GM23248 (cell line): ENCODE measurements at regions not wholly inside any gene's neighbourhood (a gene's known extent, or its start where the extent isn't known, plus 50 kb on each side); places are given as distances from the start of the nearest gene placed in this dataset.

Source experiments
- DNase-seq: peaks from one replicate; pipeline ENCODE4 v3.0.0-alpha.2; 2015
- H2AFZ ChIP-seq: fragments of 200-600 bp; sonication (generic); 2 replicates; pipeline ENCODE4 v1.6.1; 2016; ENCODE audit warnings: antibody characterized with exemption
- H3F3A ChIP-seq: fragments of 200-600 bp; sonication (generic); 2 replicates; pipeline ENCODE4 v1.6.1; 2016; ENCODE audit warnings: mild to moderate bottlenecking, antibody characterized with exemption, mixed run types; ENCODE audit not compliant: insufficient read depth
- H3K27ac ChIP-seq: fragments of 200-600 bp; sonication (generic); 2 replicates; pipeline ENCODE4 v1.5.1; 2016; ENCODE audit warnings: mild to moderate bottlenecking
- H3K27me3 ChIP-seq: fragments of 200-600 bp; sonication (generic); replicated peaks from 2 replicates; pipeline ENCODE4 v1.6.1; 2016; ENCODE audit warnings: mild to moderate bottlenecking; ENCODE audit not compliant: insufficient read depth
- H3K36me3 ChIP-seq: fragments of 200-600 bp; sonication (generic); 2 replicates; pipeline ENCODE4 v1.6.1; 2016; ENCODE audit warnings: low read depth, mild to moderate bottlenecking
- H3K4me1 ChIP-seq: fragments of 200-600 bp; sonication (generic); 2 replicates; pipeline ENCODE4 v1.6.1; 2016; ENCODE audit warnings: mild to moderate bottlenecking; ENCODE audit not compliant: insufficient read depth
- H3K4me2 ChIP-seq: fragments of 200-600 bp; sonication (generic); one replicate; pipeline ENCODE4 v1.6.1; 2016; ENCODE audit warnings: mild to moderate bottlenecking; ENCODE audit not compliant: unreplicated experiment
- H3K4me3 ChIP-seq: fragments of 200-600 bp; sonication (generic); 2 replicates; pipeline ENCODE4 v1.5.1; 2016; ENCODE audit warnings: mild to moderate bottlenecking
- H3K79me2 ChIP-seq: fragments of 200-600 bp; sonication (generic); 2 replicates; pipeline ENCODE4 v1.6.1; 2016; ENCODE audit warnings: mild to moderate bottlenecking; ENCODE audit not compliant: insufficient read depth
- H3K9ac ChIP-seq: fragments of 200-600 bp; sonication (generic); 2 replicates; pipeline ENCODE4 v1.6.1; 2016; ENCODE audit warnings: mild to moderate bottlenecking
- H3K9me2 ChIP-seq: fragments of 200-600 bp; sonication (generic); 2 replicates; pipeline ENCODE4 v1.6.1; 2016; ENCODE audit warnings: mixed run types, mild to moderate bottlenecking, moderate library complexity; ENCODE audit not compliant: insufficient read depth
- H3K9me3 ChIP-seq: fragments of 200-600 bp; sonication (generic); one replicate; pipeline ENCODE4 v1.6.1; 2017; ENCODE audit warnings: low read depth
- H4K20me1 ChIP-seq: fragments of 200-600 bp; sonication (generic); 2 replicates; pipeline ENCODE4 v1.6.0; 2016; ENCODE audit not compliant: insufficient read depth
- EZH2 ChIP-seq: fragments of 200-600 bp; sonication (generic); IDR thresholded peaks from 2 replicates; pipeline ENCODE4 v1.6.1; 2018; ENCODE audit warnings: antibody characterized with exemption, mild to moderate bottlenecking; ENCODE audit not compliant: insufficient read depth, poor library complexity, severe bottlenecking
- EZH2phosphoT487 ChIP-seq: fragments of 200-600 bp; sonication (generic); IDR thresholded peaks from 2 replicates; pipeline ENCODE4 v1.6.1; 2018; ENCODE audit warnings: antibody characterized with exemption, moderate library complexity, mild to moderate bottlenecking, low read depth; ENCODE audit not compliant: insufficient read depth
- WGBS, 2 experiments: methylation state at CpG; one replicate each; pipeline ENCODE4 v1.1.6; 2015 to 2017; ENCODE audit warnings: low lambda C conversion rate in 2 of 2, low coverage in 1 of 2; ENCODE audit errors: missing lambda C conversion rate in 2 of 2; 5-methylcytosine and 5-hydroxymethylcytosine counted together
- in situ Hi-C: fragments of 300-500 bp; cut with MboI; formaldehyde crosslinking; loops from 2 replicates; pipeline ENCODE4 v1.15.0; 2020

DNA sequence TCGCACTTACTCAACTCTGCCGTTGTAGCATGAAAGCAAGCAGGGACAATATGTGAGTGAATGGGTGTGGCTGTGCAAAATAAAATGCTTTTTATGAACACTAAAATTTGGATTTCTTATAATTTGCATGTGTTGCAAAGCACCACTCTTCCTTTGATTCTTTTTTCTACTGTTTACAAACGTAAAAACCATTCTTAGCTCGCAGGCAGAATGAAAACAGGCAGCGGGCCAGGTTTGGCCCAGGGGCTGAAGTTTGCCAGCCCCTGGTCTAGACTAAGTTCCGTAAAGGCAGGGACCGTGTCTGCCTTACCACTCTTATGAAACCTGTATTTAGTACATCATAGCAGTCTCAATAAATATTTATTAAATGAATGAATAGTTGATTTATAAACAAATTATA, 83.7 kb upstream of the SPATS2L start:
- TF ChIP-seq EZH2 (no peak), EZH2phosphoT487 (no peak)
- Histone ChIP-seq H4K20me1 (no peaks in the 10 kb centered on the region), H3K4me1 (no peaks in the 10 kb centered on the region), H3K27me3 (no peaks in the 10 kb centered on the region), H3K4me3 (no peak overlapping the region), H3K79me2 (no peaks in the 10 kb centered on the region), H3K36me3 (no peaks in the 10 kb centered on the region), H3K9ac (no peak overlapping the region), H3K4me2 (no peak overlapping the region), H3K27ac (no peak overlapping the region), H3K9me2 (no peaks in the 10 kb centered on the region), H3F3A (no peaks in the 10 kb centered on the region; the same call in 1 of the 2 replicates), H2AFZ (no peak overlapping the region), H3K9me3 (no peaks in the 10 kb centered on the region)
- no peak for DNase-seq
- in situ Hi-C loops, result no loop called here
- 44 to 54% methylated on average over 7 of the region's 7 CpGs for WGBS, 2 experiments

DNA sequence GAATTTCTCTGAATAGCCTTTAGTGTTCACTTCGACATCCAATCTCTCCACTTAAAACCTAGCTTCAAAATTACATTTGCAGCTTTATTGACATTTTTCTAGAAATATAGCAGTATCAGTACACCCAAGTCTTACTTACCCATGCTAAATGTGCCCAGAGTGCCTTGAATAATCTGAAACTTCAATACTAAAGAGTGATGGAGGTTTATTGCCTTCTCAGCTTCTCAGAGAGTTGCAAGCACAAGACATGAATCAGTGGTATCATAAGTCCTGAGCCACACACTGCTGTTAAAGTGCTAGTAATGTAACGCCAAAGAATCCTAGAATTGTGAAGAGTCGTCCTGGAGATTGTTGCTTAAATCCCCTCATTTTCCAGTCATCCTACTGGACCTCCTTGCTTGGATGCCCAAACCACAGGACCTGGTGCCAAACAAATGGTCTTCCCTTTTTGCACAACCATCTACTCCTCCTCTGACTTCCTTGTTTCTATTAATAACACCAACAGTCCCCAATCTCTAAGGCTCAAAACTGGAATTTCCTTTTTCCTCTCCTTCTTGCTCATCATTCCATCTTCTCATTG, 83.2 kb upstream of the SPATS2L start:
- DNase-seq, result peak; percentile 39
- in situ Hi-C loops, result no loop called here
- H3K4me3 ChIP-seq, result no peak overlapping the region
- H3K36me3 ChIP-seq, result no peaks in the 10 kb centered on the region
- no peaks in the 10 kb centered on the region for H3K27me3 ChIP-seq
- no peaks in the 10 kb centered on the region for H3K9me3 ChIP-seq
- H3K4me1 ChIP-seq, result no peaks in the 10 kb centered on the region
- no peak overlapping the region for H2AFZ ChIP-seq
- H4K20me1 ChIP-seq, result no peaks in the 10 kb centered on the region
- TF ChIP-seq EZH2phosphoT487 (no peak), EZH2 (no peak)
- H3K27ac ChIP-seq, result no peak overlapping the region
- no peaks in the 10 kb centered on the region for H3K9me2 ChIP-seq
- H3K4me2 ChIP-seq, result no peak overlapping the region
- no peaks in the 10 kb centered on the region; the same call in 1 of the 2 replicates for H3F3A ChIP-seq
- H3K79me2 ChIP-seq, result no peaks in the 10 kb centered on the region
- WGBS, 2 experiments, result 42 to 44% methylated on average over 3 of the region's 3 CpGs
- H3K9ac ChIP-seq, result no peak overlapping the region

DNA sequence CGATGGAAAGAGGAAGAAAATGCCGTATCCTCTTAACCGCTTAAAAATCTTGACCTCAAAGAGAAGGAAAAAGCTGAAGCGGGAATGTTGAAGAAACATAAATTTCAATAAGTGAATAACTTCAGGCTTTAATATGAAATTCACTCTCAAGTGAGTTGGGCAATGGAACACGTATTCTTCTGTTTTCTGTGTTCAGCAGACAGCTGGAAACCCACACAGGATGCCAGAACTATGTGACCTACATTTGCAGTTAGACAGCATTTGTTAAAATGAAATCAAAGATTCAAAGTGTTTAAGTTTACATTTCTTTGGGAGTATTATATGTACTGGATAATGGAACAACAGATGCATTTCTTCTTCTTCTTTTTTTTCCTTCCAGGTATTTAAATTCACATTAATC, 80.5 kb upstream of the SPATS2L start:
- in situ Hi-C loops, result no loop called here
- H3K4me3 ChIP-seq, result no peak overlapping the region
- no peaks in the 10 kb centered on the region for H3K9me2 ChIP-seq
- no peaks in the 10 kb centered on the region for H4K20me1 ChIP-seq
- peak; percentile 21 for DNase-seq
- no peaks in the 10 kb centered on the region for H3K27me3 ChIP-seq
- H2AFZ ChIP-seq, result no peak overlapping the region
- H3F3A ChIP-seq, result no peaks in the 10 kb centered on the region
- H3K27ac ChIP-seq, result no peak overlapping the region
- no peak overlapping the region for H3K4me2 ChIP-seq
- 48 to 55% methylated on average over 5 of the region's 5 CpGs for WGBS, 2 experiments
- no peaks in the 10 kb centered on the region for H3K79me2 ChIP-seq
- H3K4me1 ChIP-seq, result no peaks in the 10 kb centered on the region
- H3K36me3 ChIP-seq, result no peaks in the 10 kb centered on the region
- TF ChIP-seq EZH2phosphoT487, result no peak
- TF ChIP-seq EZH2, result no peak
- H3K9ac ChIP-seq, result no peak overlapping the region
- no peaks in the 10 kb centered on the region for H3K9me3 ChIP-seq

DNA sequence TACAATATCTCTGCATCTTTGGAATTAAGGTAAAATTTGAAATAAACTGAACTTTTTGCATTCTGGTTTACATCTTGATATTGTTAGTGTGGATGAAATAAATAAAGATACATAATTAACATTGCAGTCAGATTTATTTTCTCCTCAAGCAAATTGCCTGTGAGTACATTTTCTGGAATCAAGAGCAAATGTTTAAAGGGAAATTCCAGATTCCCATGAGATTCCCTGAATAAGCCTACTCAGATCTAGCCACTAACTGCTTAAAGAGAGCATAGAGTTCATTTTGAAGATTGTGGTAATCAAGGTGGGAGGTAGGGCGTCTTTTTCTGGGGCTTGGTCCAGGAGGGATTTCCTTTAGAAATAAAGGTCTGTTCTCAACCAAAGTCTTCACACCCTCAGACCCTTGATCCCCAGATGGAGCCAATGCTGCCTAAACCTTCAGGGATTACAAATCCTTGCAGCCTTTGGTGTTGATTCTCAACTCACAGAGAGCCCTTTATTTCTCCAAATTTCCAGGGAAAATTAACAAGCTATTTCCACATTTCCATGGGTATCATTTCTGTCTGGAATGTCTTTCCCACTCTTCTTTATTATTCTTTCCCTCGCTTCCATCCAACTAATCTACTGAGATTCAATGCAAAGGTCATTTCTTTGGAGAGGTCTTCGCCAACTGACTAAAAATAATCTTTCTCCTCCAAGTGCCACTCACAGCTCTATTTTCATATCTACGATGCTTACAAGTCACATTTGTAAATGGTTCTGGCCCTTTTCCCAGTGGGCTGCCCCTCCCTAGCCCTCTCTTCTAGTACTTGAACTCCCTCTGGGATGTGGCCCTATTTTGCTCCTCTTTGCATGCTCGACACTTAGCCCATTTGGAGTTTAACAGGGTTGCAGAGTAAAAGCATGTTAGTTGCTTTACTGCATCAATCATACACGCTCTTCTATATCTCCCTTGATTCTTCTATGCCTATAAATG, 79.8 kb upstream of the SPATS2L start:
- Histone ChIP-seq H3K27me3 (no peaks in the 10 kb centered on the region), H3K4me2 (no peak overlapping the region), H3K9me2 (no peaks in the 10 kb centered on the region), H3K36me3 (no peaks in the 10 kb centered on the region), H3K9ac (no peak overlapping the region), H3K27ac (no peak overlapping the region), H3F3A (no peaks in the 10 kb centered on the region), H2AFZ (no peak overlapping the region), H3K79me2 (no peaks in the 10 kb centered on the region), H4K20me1 (no peaks in the 10 kb centered on the region), H3K9me3 (no peaks in the 10 kb centered on the region), H3K4me1 (no peaks in the 10 kb centered on the region), H3K4me3 (no peak overlapping the region)
- DNase-seq, result no peak
- WGBS, 2 experiments, result 46 to 50% methylated on average over 6 of the region's 6 CpGs
- in situ Hi-C loops, result no loop called here
- TF ChIP-seq EZH2phosphoT487 (no peak), EZH2 (no peak)
